ENCODE measurements at regions not wholly inside any gene's neighbourhood (a gene's known extent, or its start where the extent isn't known, plus 50 kb on each side); places are given as distances from the start of the nearest gene placed in this dataset.
"Not testable (repeated sequence)": the region's sequence is repeated elsewhere in the genome, so short reads cannot be mapped to it uniquely, and the experiment has no call there.

- not testable (repeated sequence) for H3K4me1 ChIP-seq (ENCODE audit: insufficient read depth); H3K36me3 ChIP-seq (ENCODE audit: insufficient read depth); H3K27ac Mint-ChIP-seq; H3K9me3 Mint-ChIP-seq; H3K27me3 ChIP-seq (ENCODE audit: insufficient read depth); H3K4me1 Mint-ChIP-seq; H3F3A ChIP-seq (replicated peaks; ENCODE audit: low read depth); H3K79me2 ChIP-seq (replicated peaks; ENCODE audit: insufficient read depth); H3K27me3 Mint-ChIP-seq (ENCODE audit: insufficient read depth, low read depth, poor library complexity); H3K4me3 ChIP-seq; H3K4me3 Mint-ChIP-seq; H2AFZ ChIP-seq; H3K36me3 Mint-ChIP-seq (ENCODE audit: low read depth); H3K4me2 ChIP-seq; H4K20me1 ChIP-seq (replicated peaks; ENCODE audit: insufficient read depth); H3K9me2 ChIP-seq (ENCODE audit: insufficient read depth); DNase-seq (ENCODE audit: low spot score); H3K27ac ChIP-seq (ENCODE audit: low read depth); ATAC-seq
These were observed 187.4 kb upstream of the FOLH1 start for GRCh38 chr11:49395789-49396188.

DNA sequence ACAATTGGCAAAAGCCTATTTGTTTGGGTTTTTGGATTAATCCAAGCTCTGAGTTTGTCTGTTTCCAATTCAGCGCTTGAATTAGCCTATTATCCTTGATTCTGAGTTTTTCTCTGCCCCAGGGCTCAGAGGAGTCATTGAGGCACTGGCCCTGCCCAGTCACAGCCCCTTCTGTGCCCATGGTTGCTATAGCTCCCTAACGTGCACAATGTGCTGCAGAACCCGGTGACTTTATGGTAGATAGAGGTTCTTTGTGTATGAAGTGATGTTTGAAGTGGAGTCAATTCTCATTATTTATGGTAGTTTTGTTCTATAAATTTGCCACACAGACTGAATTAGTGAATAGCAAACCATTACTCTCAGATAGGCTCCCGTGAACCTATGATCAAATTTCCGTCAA is 182.0 kb upstream of the FOLH1 start:
- H3K9me3 Mint-ChIP-seq, ATAC-seq: not testable (repeated sequence)

DNA sequence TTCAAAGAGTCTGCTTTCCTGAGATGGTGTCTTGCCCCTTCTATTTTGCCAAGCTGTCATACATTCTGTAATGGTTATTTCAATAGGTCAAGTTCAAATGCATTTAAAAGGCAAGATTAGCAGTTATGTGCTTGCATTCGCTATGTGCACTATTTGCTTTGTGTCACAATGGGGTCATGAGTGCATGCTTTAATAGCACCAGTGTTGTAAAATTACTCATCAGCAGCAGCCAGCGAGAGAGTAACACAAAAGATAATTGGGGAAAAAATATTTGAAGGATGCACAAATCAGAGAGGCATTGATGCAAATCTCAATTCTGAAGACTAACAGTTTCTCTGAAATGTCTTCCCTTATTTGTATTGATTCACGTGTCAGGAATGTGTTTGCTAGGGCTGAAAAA is 180.7 kb upstream of the FOLH1 start:
- H3K4me3 Mint-ChIP-seq; H3K9me3 Mint-ChIP-seq; H3F3A ChIP-seq (replicated peaks; ENCODE audit: low read depth); H4K20me1 ChIP-seq (replicated peaks; ENCODE audit: insufficient read depth); H3K4me2 ChIP-seq; ATAC-seq; H3K4me1 Mint-ChIP-seq; H3K27me3 ChIP-seq (ENCODE audit: insufficient read depth); H3K4me3 ChIP-seq; H3K27ac Mint-ChIP-seq; DNase-seq (ENCODE audit: low spot score); H3K9me2 ChIP-seq (ENCODE audit: insufficient read depth); H3K27me3 Mint-ChIP-seq (ENCODE audit: insufficient read depth, low read depth, poor library complexity); H3K36me3 Mint-ChIP-seq (ENCODE audit: low read depth); H2AFZ ChIP-seq; H3K27ac ChIP-seq (ENCODE audit: low read depth); H3K79me2 ChIP-seq (replicated peaks; ENCODE audit: insufficient read depth); H3K36me3 ChIP-seq (ENCODE audit: insufficient read depth): not testable (repeated sequence)
- H3K4me1 ChIP-seq (ENCODE audit: insufficient read depth), result peaks cover 16% of the 10 kb centered on the region; the same call in 1 of the 2 replicates

More for the DNA sequence above, 182.0 kb upstream of the FOLH1 start:
- H3K4me3 ChIP-seq; H3K4me1 ChIP-seq (ENCODE audit: insufficient read depth); DNase-seq (ENCODE audit: low spot score); H3K27me3 ChIP-seq (ENCODE audit: insufficient read depth); H3K36me3 Mint-ChIP-seq (ENCODE audit: low read depth); H3K4me2 ChIP-seq; H3K79me2 ChIP-seq (replicated peaks; ENCODE audit: insufficient read depth); H3K4me1 Mint-ChIP-seq; H3K27ac Mint-ChIP-seq; H2AFZ ChIP-seq; H3K36me3 ChIP-seq (ENCODE audit: insufficient read depth); H3K27ac ChIP-seq (ENCODE audit: low read depth); H4K20me1 ChIP-seq (replicated peaks; ENCODE audit: insufficient read depth); H3K27me3 Mint-ChIP-seq (ENCODE audit: insufficient read depth, low read depth, poor library complexity); H3K9me2 ChIP-seq (ENCODE audit: insufficient read depth); H3K4me3 Mint-ChIP-seq; H3F3A ChIP-seq (replicated peaks; ENCODE audit: low read depth): not testable (repeated sequence)

DNA sequence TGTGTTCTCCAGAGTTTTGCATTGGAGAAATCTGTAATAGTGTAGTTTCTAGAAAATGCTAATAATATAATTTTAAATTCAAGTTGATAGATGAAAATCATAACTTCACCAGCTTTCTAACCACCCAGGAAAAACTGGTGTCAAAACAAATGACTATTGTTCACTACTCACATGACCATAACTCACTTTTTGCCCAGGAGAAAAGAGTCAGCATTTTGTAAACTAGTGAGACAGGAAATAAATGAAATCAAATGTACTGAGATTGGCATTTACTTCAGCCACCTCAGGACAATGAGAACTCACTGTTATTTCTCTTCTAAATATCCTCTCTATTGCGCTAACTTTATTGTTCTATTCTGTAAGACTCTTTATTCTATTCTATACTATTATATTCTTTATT is 176.0 kb upstream of the FOLH1 start:
- not testable (repeated sequence) for H3K4me2 ChIP-seq; DNase-seq (ENCODE audit: low spot score); H4K20me1 ChIP-seq (replicated peaks; ENCODE audit: insufficient read depth); H3K27me3 Mint-ChIP-seq (ENCODE audit: insufficient read depth, low read depth, poor library complexity); H3K27ac Mint-ChIP-seq; H3K27ac ChIP-seq (ENCODE audit: low read depth); H3K9me3 Mint-ChIP-seq; H3K9me2 ChIP-seq (ENCODE audit: insufficient read depth); H3K79me2 ChIP-seq (replicated peaks; ENCODE audit: insufficient read depth); H3K36me3 Mint-ChIP-seq (ENCODE audit: low read depth); H3K27me3 ChIP-seq (ENCODE audit: insufficient read depth); H3K36me3 ChIP-seq (ENCODE audit: insufficient read depth); H3K4me1 Mint-ChIP-seq; H3F3A ChIP-seq (replicated peaks; ENCODE audit: low read depth); ATAC-seq; H3K4me3 Mint-ChIP-seq; H3K4me3 ChIP-seq; H2AFZ ChIP-seq
- H3K4me1 ChIP-seq (ENCODE audit: insufficient read depth), result peaks cover 17% of the 10 kb centered on the region; the same call in 1 of the 2 replicates

DNA sequence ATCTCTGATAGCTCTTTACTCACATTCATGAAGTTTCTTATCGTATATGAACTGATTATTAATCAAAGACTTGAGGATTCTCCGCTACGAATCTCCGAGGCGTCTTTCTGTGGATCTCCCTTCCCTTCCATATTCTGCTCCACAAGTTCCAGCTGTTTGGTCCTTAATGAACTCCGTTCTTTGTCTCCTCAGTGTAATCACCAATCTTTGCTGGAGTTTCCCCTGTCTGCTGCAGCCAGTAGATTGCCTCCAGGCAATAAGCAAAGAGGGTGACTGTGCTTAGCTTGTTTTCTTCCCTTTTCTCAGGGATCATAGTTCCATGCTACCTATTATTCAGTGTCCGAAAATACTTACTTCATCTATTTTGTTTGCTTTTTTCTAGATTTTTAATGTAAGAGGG is 169.6 kb upstream of the FOLH1 start:
- H3K9me2 ChIP-seq (ENCODE audit: insufficient read depth), result no peaks in the 10 kb centered on the region
- peaks cover 16% of the 10 kb centered on the region; the same call in 1 of the 2 replicates for H3K4me1 ChIP-seq (ENCODE audit: insufficient read depth)
- H3K4me3 ChIP-seq, result no peak overlapping the region
- no peaks in the 10 kb centered on the region for H3K9me3 Mint-ChIP-seq
- peaks cover 19% of the 10 kb centered on the region for H3K4me1 Mint-ChIP-seq
- H3K27ac Mint-ChIP-seq, result no peak overlapping the region
- no peaks in the 10 kb centered on the region for H3F3A ChIP-seq (replicated peaks; ENCODE audit: low read depth)
- no peak overlapping the region for H3K27ac ChIP-seq (ENCODE audit: low read depth)
- DNase-seq (ENCODE audit: low spot score) (no peak), ATAC-seq (no peak)
- no peak overlapping the region for H3K4me2 ChIP-seq
- peaks cover 5% of the 10 kb centered on the region for H3K27me3 Mint-ChIP-seq (ENCODE audit: insufficient read depth, low read depth, poor library complexity)
- no peaks in the 10 kb centered on the region for H4K20me1 ChIP-seq (replicated peaks; ENCODE audit: insufficient read depth)
- no peaks in the 10 kb centered on the region for H3K27me3 ChIP-seq (ENCODE audit: insufficient read depth)
- H3K36me3 ChIP-seq (ENCODE audit: insufficient read depth), result no peaks in the 10 kb centered on the region
- no peak overlapping the region for H3K4me3 Mint-ChIP-seq
- H3K79me2 ChIP-seq (replicated peaks; ENCODE audit: insufficient read depth), result no peaks in the 10 kb centered on the region
- H2AFZ ChIP-seq, result peak overlapping the region; percentile 73
- no peaks in the 10 kb centered on the region for H3K36me3 Mint-ChIP-seq (ENCODE audit: low read depth)
- TF ChIP-seq ZNF462 (CRISPR knock-in tag; IDR thresholded peaks at IDR 0.05), result no peak
